ENCODE measurements at regions not wholly inside any gene's neighbourhood (a gene's known extent, or its start where the extent isn't known, plus 50 kb on each side); places are given as distances from the start of the nearest gene placed in this dataset.

GRCh38 chr5:61737301-61737963 is 405.4 kb downstream of the ZSWIM6 start:
- Histone ChIP-seq H3K9me3 (ENCODE audit: control insufficient read depth, low read length) (no peaks in the 10 kb centered on the region), H3K36me3 (ENCODE audit: control insufficient read depth, insufficient read depth, low read length) (no peaks in the 10 kb centered on the region), H3K27me3 (ENCODE audit: control insufficient read depth, insufficient read depth, low read length) (peaks cover 6% of the 10 kb centered on the region), H3K9ac (ENCODE audit: low read length) (no peak overlapping the region), H3K4me1 (ENCODE audit: control insufficient read depth, insufficient read depth, low read length) (no peaks in the 10 kb centered on the region), H3K4me3 (ENCODE audit: low read length) (no peak overlapping the region)

- H3K4me3 ChIP-seq (ENCODE audit: low read length): no peak overlapping the region
- H3K4me1 ChIP-seq (ENCODE audit: control insufficient read depth, insufficient read depth, low read length): no peaks in the 10 kb centered on the region
- no peak overlapping the region for H3K9ac ChIP-seq (ENCODE audit: low read length)
- H3K36me3 ChIP-seq (ENCODE audit: control insufficient read depth, insufficient read depth, low read length): no peaks in the 10 kb centered on the region
- no peaks in the 10 kb centered on the region for H3K9me3 ChIP-seq (ENCODE audit: control insufficient read depth, low read length)
- H3K27me3 ChIP-seq (ENCODE audit: control insufficient read depth, insufficient read depth, low read length): peaks cover 1% of the 10 kb centered on the region
Observed at GRCh38 chr5:61737964-61738340, 405.9 kb downstream of the ZSWIM6 start.

- no peaks in the 10 kb centered on the region for H3K36me3 ChIP-seq (ENCODE audit: control insufficient read depth, insufficient read depth, low read length)
- H3K4me3 ChIP-seq (ENCODE audit: low read length): no peak overlapping the region
- no peak overlapping the region for H3K9ac ChIP-seq (ENCODE audit: low read length)
- no peaks in the 10 kb centered on the region for H3K4me1 ChIP-seq (ENCODE audit: control insufficient read depth, insufficient read depth, low read length)
- no peaks in the 10 kb centered on the region for H3K9me3 ChIP-seq (ENCODE audit: control insufficient read depth, low read length)
- no peaks in the 10 kb centered on the region for H3K27me3 ChIP-seq (ENCODE audit: control insufficient read depth, insufficient read depth, low read length)
Observed at GRCh38 chr5:61738446-61738845, 406.4 kb downstream of the ZSWIM6 start.

GRCh38 chr5:61744690-61745619 is 412.9 kb downstream of the ZSWIM6 start:
- Histone ChIP-seq H3K9me3 (ENCODE audit: control insufficient read depth, low read length) (no peaks in the 10 kb centered on the region), H3K4me3 (ENCODE audit: low read length) (no peak overlapping the region), H3K4me1 (ENCODE audit: control insufficient read depth, insufficient read depth, low read length) (peaks cover 5% of the 10 kb centered on the region), H3K27me3 (ENCODE audit: control insufficient read depth, insufficient read depth, low read length) (no peaks in the 10 kb centered on the region), H3K9ac (ENCODE audit: low read length) (no peak overlapping the region), H3K36me3 (ENCODE audit: control insufficient read depth, insufficient read depth, low read length) (no peaks in the 10 kb centered on the region)

- H3K36me3 ChIP-seq (ENCODE audit: control insufficient read depth, insufficient read depth, low read length): no peaks in the 10 kb centered on the region
- no peak overlapping the region for H3K9ac ChIP-seq (ENCODE audit: low read length)
- peaks cover 5% of the 10 kb centered on the region for H3K4me1 ChIP-seq (ENCODE audit: control insufficient read depth, insufficient read depth, low read length)
- H3K4me3 ChIP-seq (ENCODE audit: low read length): no peak overlapping the region
- H3K9me3 ChIP-seq (ENCODE audit: control insufficient read depth, low read length): no peaks in the 10 kb centered on the region
- H3K27me3 ChIP-seq (ENCODE audit: control insufficient read depth, insufficient read depth, low read length): no peaks in the 10 kb centered on the region
Observed at GRCh38 chr5:61746831-61747575, 414.9 kb downstream of the ZSWIM6 start.

GRCh38 chr5:61748121-61748520 is 416.1 kb downstream of the ZSWIM6 start:
- Histone ChIP-seq H3K9ac (ENCODE audit: low read length) (no peak overlapping the region), H3K4me3 (ENCODE audit: low read length) (no peak overlapping the region), H3K36me3 (ENCODE audit: control insufficient read depth, insufficient read depth, low read length) (no peaks in the 10 kb centered on the region), H3K27me3 (ENCODE audit: control insufficient read depth, insufficient read depth, low read length) (no peaks in the 10 kb centered on the region), H3K4me1 (ENCODE audit: control insufficient read depth, insufficient read depth, low read length) (peaks cover 5% of the 10 kb centered on the region), H3K9me3 (ENCODE audit: control insufficient read depth, low read length) (no peaks in the 10 kb centered on the region)

- Histone ChIP-seq H3K27me3 (ENCODE audit: control insufficient read depth, insufficient read depth, low read length) (no peaks in the 10 kb centered on the region), H3K36me3 (ENCODE audit: control insufficient read depth, insufficient read depth, low read length) (no peaks in the 10 kb centered on the region), H3K4me1 (ENCODE audit: control insufficient read depth, insufficient read depth, low read length) (peaks cover 5% of the 10 kb centered on the region), H3K9ac (ENCODE audit: low read length) (no peak overlapping the region), H3K4me3 (ENCODE audit: low read length) (no peak overlapping the region), H3K9me3 (ENCODE audit: control insufficient read depth, low read length) (no peaks in the 10 kb centered on the region)
Observed at GRCh38 chr5:61748651-61749050, 416.6 kb downstream of the ZSWIM6 start.

GRCh38 chr5:61752588-61752987 is 420.5 kb downstream of the ZSWIM6 start:
- Histone ChIP-seq H3K4me3 (ENCODE audit: low read length) (no peak overlapping the region), H3K9ac (ENCODE audit: low read length) (no peak overlapping the region), H3K9me3 (ENCODE audit: control insufficient read depth, low read length) (no peaks in the 10 kb centered on the region), H3K36me3 (ENCODE audit: control insufficient read depth, insufficient read depth, low read length) (no peaks in the 10 kb centered on the region), H3K27me3 (ENCODE audit: control insufficient read depth, insufficient read depth, low read length) (no peaks in the 10 kb centered on the region), H3K4me1 (ENCODE audit: control insufficient read depth, insufficient read depth, low read length) (no peaks in the 10 kb centered on the region)

GRCh38 chr5:61754792-61755191 is 422.7 kb downstream of the ZSWIM6 start:
- Histone ChIP-seq H3K36me3 (ENCODE audit: control insufficient read depth, insufficient read depth, low read length) (no peaks in the 10 kb centered on the region), H3K4me3 (ENCODE audit: low read length) (no peak overlapping the region), H3K4me1 (ENCODE audit: control insufficient read depth, insufficient read depth, low read length) (no peaks in the 10 kb centered on the region)

GRCh38 chr5:61755726-61756222 is 423.7 kb downstream of the ZSWIM6 start:
- H3K27me3 ChIP-seq (ENCODE audit: control insufficient read depth, insufficient read depth, low read length): no peaks in the 10 kb centered on the region
- no peaks in the 10 kb centered on the region for H3K36me3 ChIP-seq (ENCODE audit: control insufficient read depth, insufficient read depth, low read length)
- H3K9me3 ChIP-seq (ENCODE audit: control insufficient read depth, low read length): no peaks in the 10 kb centered on the region
- H3K4me1 ChIP-seq (ENCODE audit: control insufficient read depth, insufficient read depth, low read length): no peaks in the 10 kb centered on the region
- H3K4me3 ChIP-seq (ENCODE audit: low read length): no peak overlapping the region
- H3K9ac ChIP-seq (ENCODE audit: low read length): no peak overlapping the region

More at GRCh38 chr5:61754792-61755191, 422.7 kb downstream of the ZSWIM6 start:
- Histone ChIP-seq H3K9ac (ENCODE audit: low read length) (no peak overlapping the region), H3K27me3 (ENCODE audit: control insufficient read depth, insufficient read depth, low read length) (no peaks in the 10 kb centered on the region), H3K9me3 (ENCODE audit: control insufficient read depth, low read length) (no peaks in the 10 kb centered on the region)

GRCh38 chr5:61758711-61759110 is 426.7 kb downstream of the ZSWIM6 start:
- Histone ChIP-seq H3K4me1 (ENCODE audit: control insufficient read depth, insufficient read depth, low read length) (no peaks in the 10 kb centered on the region), H3K9me3 (ENCODE audit: control insufficient read depth, low read length) (no peaks in the 10 kb centered on the region), H3K36me3 (ENCODE audit: control insufficient read depth, insufficient read depth, low read length) (no peaks in the 10 kb centered on the region), H3K9ac (ENCODE audit: low read length) (no peak overlapping the region), H3K4me3 (ENCODE audit: low read length) (no peak overlapping the region), H3K27me3 (ENCODE audit: control insufficient read depth, insufficient read depth, low read length) (no peaks in the 10 kb centered on the region)

- no peaks in the 10 kb centered on the region for H3K27me3 ChIP-seq (ENCODE audit: control insufficient read depth, insufficient read depth, low read length)
- H3K4me1 ChIP-seq (ENCODE audit: control insufficient read depth, insufficient read depth, low read length): no peaks in the 10 kb centered on the region
- no peak overlapping the region for H3K4me3 ChIP-seq (ENCODE audit: low read length)
- H3K9ac ChIP-seq (ENCODE audit: low read length): no peak overlapping the region
- no peaks in the 10 kb centered on the region for H3K36me3 ChIP-seq (ENCODE audit: control insufficient read depth, insufficient read depth, low read length)
- H3K9me3 ChIP-seq (ENCODE audit: control insufficient read depth, low read length): no peaks in the 10 kb centered on the region
Observed at GRCh38 chr5:61765471-61765870, 433.4 kb downstream of the ZSWIM6 start.
